Sigmoid colon (tissue), 4 donors: ENCODE measurements at regions not wholly inside any gene's neighbourhood (a gene's known extent, or its start where the extent isn't known, plus 50 kb on each side); places are given as distances from the start of the nearest gene placed in this dataset.

Experiments used
- EP300 ChIP-seq, 4 donors: sonication (generic); formaldehyde crosslinking; IDR thresholded peaks; one replicate each; pipeline ENCODE4 v1.6.1; 2017; ENCODE audit warnings: antibody characterized with exemption in 4 of 4
- POLR2A ChIP-seq, 2 donors: fragments of 450-650 bp; IDR thresholded peaks; one replicate each; pipeline ENCODE4 v1.6.1; 2016; ENCODE audit warnings: antibody characterized with exemption in 2 of 2, mild to moderate bottlenecking in 2 of 2, moderate library complexity in 2 of 2
- POLR2AphosphoS5 ChIP-seq, 4 donors: sonication (generic); formaldehyde crosslinking; IDR thresholded peaks; one replicate each; pipeline ENCODE4 v1.6.1; 2017; ENCODE audit warnings: antibody characterized with exemption in 4 of 4
- TF ChIP-seq, protein P1 (sequence below), 4 experiments: fragments of 450-650 bp in 3 of 4; fragments of 200-600 bp in 1 of 4; IDR thresholded peaks; one replicate each; pipeline ENCODE4 v1.5.1; 2016 to 2019; ENCODE audit warnings: antibody characterized with exemption in 4 of 4, mild to moderate bottlenecking in 3 of 4, moderate library complexity in 2 of 4

DNA sequence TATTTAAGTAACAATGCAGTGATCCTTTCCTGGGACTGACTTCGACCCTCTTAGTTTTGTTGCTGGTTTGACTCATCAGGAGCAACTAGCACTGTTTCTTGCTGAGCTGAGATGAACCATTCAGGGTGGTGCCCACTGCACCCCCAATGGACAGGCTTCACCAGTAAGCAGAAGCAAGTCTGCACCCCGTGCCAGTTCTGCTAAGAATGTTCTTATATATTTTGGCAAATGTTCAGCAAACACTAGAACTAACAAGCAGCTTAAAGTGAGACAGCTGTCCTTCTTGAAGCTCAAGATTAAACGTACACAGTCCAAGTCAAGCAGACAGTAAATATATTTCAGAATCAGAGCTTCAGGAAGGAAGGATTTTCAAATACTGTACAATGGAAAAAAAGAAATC, 561.3 kb upstream of the CDH4 start:
- TF ChIP-seq, protein P1, sequence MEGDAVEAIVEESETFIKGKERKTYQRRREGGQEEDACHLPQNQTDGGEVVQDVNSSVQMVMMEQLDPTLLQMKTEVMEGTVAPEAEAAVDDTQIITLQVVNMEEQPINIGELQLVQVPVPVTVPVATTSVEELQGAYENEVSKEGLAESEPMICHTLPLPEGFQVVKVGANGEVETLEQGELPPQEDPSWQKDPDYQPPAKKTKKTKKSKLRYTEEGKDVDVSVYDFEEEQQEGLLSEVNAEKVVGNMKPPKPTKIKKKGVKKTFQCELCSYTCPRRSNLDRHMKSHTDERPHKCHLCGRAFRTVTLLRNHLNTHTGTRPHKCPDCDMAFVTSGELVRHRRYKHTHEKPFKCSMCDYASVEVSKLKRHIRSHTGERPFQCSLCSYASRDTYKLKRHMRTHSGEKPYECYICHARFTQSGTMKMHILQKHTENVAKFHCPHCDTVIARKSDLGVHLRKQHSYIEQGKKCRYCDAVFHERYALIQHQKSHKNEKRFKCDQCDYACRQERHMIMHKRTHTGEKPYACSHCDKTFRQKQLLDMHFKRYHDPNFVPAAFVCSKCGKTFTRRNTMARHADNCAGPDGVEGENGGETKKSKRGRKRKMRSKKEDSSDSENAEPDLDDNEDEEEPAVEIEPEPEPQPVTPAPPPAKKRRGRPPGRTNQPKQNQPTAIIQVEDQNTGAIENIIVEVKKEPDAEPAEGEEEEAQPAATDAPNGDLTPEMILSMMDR (IDR thresholded peaks at IDR 0.05): no peak
- TF ChIP-seq POLR2AphosphoS5 (IDR thresholded peaks at IDR 0.05) (no peak), POLR2A (IDR thresholded peaks at IDR 0.05) (no peak), EP300 (IDR thresholded peaks at IDR 0.05) (no peak)
